ENCODE measurements at regions not wholly inside any gene's neighbourhood (a gene's known extent, or its start where the extent isn't known, plus 50 kb on each side); places are given as distances from the start of the nearest gene placed in this dataset.
"Not testable (repeated sequence)": the region's sequence is repeated elsewhere in the genome, so short reads cannot be mapped to it uniquely, and the experiment has no call there.

DNA sequence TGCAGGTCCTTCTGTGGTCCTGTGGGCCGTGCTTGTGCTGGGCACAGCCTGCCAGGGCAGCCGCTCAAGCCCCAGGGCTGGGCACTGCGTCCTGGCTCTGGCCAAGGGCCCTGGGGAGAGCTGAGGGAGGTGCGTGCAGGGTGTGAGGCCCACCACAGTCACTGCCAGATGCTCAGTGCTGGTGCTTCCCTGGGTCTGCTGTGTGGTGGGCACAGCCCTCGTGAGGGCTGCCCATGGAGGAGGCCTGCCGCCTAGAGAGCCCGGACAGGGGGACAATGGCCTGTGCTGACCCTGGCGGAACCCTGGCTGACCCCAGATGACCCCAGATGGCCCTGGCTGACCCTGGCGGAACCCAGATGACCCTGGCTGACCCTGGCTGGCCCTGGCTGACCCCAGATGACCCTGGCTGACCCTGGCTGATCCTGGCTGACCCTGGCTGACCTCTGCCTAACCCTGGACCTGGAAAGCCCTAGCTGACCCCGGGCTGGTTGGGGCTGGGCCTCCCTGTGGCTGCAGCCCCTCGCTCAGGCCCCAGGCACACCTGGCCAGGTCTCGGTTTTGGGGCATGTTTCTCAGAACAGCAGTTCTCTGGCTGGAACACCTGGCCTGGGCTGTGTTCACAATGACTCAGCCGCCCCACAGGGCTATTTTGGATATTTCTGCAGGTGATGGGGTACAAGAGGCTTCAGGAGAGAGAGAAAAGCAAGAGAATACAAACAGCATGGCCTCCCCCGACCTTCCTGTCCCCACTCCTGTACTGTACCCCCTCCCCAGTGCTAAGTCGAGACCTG, 55.4 kb downstream of the TMEM121 start:
- no peak for DNase-seq

DNA sequence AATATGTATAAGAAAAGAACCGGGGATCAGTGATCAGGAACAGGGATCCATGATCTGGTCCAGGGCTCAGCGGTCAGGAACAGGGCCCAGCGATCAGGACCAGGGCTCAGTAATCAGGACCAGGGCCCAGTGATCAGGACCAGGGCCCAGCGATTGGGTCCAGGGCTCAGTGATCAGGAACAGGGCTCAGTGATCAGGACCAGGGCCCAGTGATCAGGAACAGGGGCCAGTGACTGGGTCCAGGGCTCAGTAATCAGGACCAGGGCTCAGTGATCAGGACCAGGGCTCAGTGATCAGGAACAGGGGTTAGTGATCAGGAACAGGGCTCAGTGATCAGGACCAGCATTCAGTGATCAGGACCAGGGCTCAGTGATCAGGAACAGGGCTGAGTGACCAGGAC, 56.3 kb downstream of the TMEM121 start:
- DNase-seq: no peak

DNA sequence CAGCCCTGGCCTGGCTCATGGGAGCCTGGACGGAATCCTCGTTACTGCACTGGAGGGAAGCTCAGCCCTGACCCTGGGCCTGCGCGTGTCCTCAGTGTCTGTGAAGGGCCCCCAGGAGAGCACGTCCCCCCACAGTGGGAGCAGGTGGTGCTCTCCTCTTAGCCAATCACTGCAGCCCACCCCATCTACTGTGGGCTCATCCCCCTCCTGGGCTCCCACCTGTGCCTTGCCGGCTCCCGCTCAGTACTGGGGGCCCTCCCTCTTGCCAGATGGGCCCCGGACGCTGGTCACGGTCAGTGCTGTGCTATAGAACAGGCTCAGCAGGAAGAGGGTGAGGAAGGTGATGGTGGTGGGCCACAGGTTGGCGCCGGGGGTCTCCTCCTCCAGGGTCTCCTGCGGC, 57.5 kb downstream of the TMEM121 start:
- not testable (repeated sequence) for DNase-seq

DNA sequence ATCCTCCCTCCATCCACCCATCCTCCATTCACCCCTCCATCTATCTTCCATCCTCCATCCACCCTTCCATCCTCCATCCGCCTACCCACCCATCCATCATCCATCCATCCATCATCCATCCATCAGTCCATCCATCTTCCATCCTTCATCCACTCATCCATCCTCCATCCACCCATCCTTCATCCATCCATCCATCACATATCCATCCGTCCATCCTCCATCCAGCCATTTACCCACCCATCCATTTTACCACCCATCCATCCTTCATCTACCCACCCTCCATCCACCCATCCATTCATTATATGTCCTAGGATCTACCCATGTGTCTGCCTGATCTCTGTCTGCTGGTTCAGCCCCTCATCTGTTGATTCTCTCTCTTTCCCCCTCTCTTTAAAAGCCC, 58.9 kb downstream of the TMEM121 start:
- DNase-seq: not testable (repeated sequence)

- not testable (repeated sequence) for DNase-seq
These were observed 59.3 kb downstream of the TMEM121 start for GRCh38 chr14:105585722-105586121.

GRCh38 chr14:105586144-105586872, 59.9 kb downstream of the TMEM121 start:
- DNase-seq: not testable (repeated sequence)

DNA sequence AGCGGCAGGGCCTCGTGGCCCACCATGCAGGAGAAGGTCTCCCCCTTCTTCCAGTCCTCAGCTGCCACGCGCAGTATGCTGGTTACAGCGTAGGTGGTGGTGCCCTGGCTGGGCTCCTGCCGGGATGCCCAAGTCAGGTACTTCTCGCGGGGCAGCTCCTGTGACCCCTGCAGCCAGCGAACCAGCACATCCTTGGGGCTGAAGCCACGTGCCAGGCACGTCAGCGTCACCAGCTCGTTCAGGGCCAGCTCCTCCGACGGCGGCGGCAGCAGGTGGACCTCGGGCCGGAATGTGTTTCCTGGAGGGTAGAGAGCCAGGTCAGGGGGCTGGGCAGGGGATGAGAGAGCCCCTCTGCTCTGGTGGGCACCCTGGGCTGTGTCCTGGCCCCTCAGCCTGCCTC, 60.7 kb downstream of the TMEM121 start:
- not testable (repeated sequence) for DNase-seq

- DNase-seq: not testable (repeated sequence)
These were observed 61.3 kb downstream of the TMEM121 start for GRCh38 chr14:105587482-105588235.

- DNase-seq: no peak
These were observed 62.0 kb downstream of the TMEM121 start for GRCh38 chr14:105588236-105588860.

DNA sequence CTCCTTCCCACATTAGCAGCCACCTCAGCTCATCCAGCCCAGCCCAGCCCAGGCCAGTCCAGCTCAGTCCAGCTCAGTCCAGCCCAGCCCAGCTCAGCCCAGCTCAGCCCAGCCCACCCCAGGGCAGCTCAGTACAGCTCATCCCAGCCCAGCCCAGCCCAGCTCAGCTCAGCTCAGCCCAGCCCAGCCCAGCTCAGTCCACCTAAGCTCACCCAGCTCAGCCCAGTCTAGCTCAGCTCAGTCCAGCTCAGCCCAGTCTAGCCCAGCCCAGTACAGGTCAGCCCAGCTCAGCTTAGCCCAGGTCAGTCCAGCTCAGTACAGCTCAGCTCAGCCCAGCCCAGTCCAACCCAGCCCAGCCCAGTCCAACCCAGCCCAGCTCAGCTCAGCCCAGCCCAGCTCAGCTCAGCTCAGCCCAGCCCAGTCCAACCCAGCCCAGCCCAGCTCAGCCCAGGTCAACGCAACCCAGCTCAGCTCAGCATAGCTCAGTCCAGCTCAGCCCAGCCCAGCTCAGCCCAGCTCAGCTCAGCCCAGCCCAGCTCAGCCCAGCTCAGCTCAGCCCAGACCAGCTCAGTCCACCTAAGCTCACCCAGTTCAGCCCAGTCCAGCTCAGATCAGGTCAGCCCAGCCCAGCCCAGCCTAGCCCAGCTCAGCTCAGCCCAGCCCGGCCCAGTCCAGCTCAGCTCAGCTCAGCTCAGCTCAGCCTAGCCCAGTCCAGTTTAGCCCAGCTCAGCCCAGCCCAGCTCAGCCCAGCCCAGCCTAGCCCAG, 63.0 kb downstream of the TMEM121 start:
- DNase-seq: no peak

GRCh38 chr14:105589926-105590185, 63.5 kb downstream of the TMEM121 start:
- not testable (repeated sequence) for DNase-seq

GRCh38 chr14:105591052-105591451, 64.7 kb downstream of the TMEM121 start:
- DNase-seq: no peak

DNA sequence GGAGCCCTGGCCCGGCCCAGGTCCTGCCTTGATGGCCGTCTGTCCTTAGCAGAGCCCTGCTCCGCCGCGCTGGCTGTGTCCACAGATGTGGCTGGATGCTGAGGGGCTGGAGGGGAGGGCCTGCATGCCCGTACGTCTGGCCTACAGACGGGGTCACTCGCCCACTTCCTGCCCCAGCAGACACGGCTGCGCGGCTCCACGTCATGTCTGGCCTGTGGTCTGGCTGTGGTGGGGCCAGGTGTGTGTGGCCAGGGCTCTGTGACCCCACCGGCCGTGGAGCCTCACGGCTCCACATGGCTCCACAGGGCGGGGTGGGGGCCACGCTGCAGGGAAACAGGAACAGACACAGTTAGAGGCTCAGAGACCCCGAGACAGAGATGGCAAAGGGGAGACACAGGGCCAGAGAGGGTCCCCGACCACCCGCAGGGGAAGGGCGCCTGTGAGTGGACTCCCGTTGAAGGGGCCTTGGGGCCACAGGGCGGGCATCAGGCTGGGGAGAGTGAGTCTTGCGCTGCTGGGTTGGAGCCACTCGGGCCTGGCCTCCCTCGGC, 65.5 kb downstream of the TMEM121 start:
- not testable (repeated sequence) for DNase-seq

DNA sequence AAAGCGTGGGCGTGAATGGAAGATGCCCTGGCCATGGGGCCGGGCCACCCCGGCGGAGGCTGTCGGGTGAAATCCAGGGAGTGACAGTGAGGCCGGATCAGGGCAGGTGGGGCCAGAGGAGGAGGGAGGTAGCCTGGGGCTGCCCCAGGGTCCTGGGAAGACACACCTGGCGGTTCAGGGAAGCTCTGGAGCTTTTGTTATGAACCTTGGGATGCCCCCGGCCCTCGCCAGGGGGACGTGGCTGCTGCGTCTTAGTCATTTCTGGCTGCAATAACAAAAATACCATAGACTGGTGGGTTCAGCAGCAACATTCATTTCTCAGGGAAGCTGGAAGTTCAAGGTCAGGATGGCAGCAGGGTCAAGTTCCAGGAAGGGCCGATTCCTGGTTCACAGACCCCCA, 66.3 kb downstream of the TMEM121 start:
- DNase-seq: not testable (repeated sequence)

DNA sequence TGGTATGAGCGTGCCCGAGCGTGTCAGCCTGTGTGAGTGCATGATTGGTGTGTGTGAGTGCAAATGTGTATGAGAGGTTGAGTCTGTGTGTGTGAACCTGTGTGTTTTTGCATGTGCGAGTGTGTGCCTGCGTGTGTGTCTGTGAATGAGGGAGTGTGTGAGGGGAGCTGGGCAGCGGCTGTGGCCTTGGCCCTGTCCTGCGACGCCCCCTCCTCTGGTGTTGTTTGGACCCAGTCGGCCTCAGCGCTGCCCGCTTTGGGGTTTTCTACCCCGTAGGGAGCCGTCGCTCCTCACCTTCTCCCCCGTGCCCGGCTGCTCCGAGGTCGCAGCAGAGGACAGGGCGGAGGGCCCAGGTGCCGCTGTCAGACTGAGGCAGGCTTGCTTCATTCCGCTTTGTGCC, 69.0 kb downstream of the TMEM121 start:
- DNase-seq: not testable (repeated sequence)

- DNase-seq: not testable (repeated sequence)
These were observed 70.0 kb downstream of the TMEM121 start for GRCh38 chr14:105596374-105596773.

GRCh38 chr14:105598040-105598763, 71.8 kb downstream of the TMEM121 start:
- DNase-seq: not testable (repeated sequence)

GRCh38 chr14:105598925-105599586, 72.7 kb downstream of the TMEM121 start:
- DNase-seq: not testable (repeated sequence)

DNA sequence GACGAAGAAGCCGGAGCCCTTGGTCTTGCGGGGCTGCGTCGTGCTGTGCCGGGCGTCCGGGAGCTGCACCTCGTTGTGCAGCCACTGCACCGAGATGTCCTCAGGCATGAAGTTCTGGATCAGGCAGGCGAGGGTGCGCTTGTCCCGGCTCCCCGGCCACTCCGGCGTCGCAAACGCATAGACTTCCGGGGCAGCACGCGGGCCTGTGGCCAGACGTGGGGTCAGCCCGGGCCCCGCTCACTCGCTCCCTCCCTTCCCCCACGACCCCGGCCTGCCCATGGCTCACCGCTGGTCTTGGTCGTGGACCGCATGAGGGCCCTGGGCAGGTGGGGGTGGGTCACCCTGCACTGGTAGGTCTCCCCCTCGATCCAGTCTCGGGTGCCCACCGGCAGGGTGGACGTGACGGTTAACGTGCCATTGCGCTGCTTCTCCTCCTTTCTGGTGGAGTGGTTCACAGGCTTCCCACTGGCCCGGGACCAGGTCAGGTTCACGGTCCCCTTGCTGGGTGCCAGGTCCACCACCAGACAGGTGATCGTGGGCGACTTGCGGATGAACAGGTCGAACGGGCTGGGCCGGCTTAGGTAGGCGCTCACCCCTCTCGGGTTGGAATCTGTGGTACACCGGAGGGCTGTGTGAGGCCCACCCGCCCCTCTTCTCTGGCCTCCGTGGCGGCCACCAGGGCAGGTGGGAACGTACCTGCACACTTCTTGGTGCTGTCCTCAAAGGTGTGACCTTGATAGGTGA, 74.0 kb downstream of the TMEM121 start:
- not testable (repeated sequence) for DNase-seq

- DNase-seq: no peak
These were observed 74.6 kb downstream of the TMEM121 start for GRCh38 chr14:105600939-105601359.

Data from DMS79 treated with DMSO at 0.1 percent for 48 hours (cell line).